HepG2 (cell line): ENCODE measurements at regions not wholly inside any gene's neighbourhood (a gene's known extent, or its start where the extent isn't known, plus 50 kb on each side); places are given as distances from the start of the nearest gene placed in this dataset.

Experiments used
- ATAC-seq: fragments of 200-7000 bp; cut with Tn5 transposase; 3 replicates; pipeline ENCODE4 v1.9.1; 2020; ENCODE audit warnings: mild to moderate bottlenecking, moderate library complexity
- BruUV-seq: library from RNA; stranded (reverse); fragments of 400-500 nt; replicated peaks from 2 replicates; lab custom pipeline; 2021; lab: Mats Ljungman, UMichigan
- CTCF ChIA-PET: fragments of 300-600 bp; formaldehyde crosslinking; extraction: SDS; loops from one replicate; lab custom pipeline; 2021; ENCODE audit warnings: low total read pairs, inconsistent platforms, low intra/inter-chr PET ratio; lab: Yijun Ruan, JAX
- POLR2A ChIA-PET: fragments of 350-600 bp; sonication (Branson Sonifier 250); formaldehyde crosslinking; loops from one replicate; lab custom pipeline; 2020; ENCODE audit warnings: antibody characterized with exemption, inconsistent platforms; lab: Yijun Ruan, JAX
- DNase-seq: peaks from one replicate; pipeline ENCODE4 v3.0.0-alpha.2; 2015; ENCODE audit warnings: low spot score
- FAIRE-seq: peaks from 3 replicates; lab custom pipeline; 2011; peaks lifted over from hg19 to GRCh38; lab: Jason Lieb, UNC
- H2AFZ ChIP-seq: one replicate; pipeline ENCODE4 v1.6.1; 2011; ENCODE audit warnings: low read length, inconsistent platforms
- H3K27ac ChIP-seq: fragments of 300-600 bp; 3 replicates; pipeline ENCODE4 v1.8.0; 2011; ENCODE audit warnings: mixed run types, mild to moderate bottlenecking, mixed read lengths, low read length, inconsistent platforms; ENCODE audit not compliant: insufficient read depth; ENCODE audit errors: extremely low read length
- H3K27me3 ChIP-seq, 2 experiments: fragments of 200-600 bp in 1 of 2; 2 replicates in 1 of 2; 3 replicates in 1 of 2; pipeline versions ENCODE4 v1.6.0 to v1.8.0; 2011; ENCODE audit warnings: low read length in 2 of 2, mild to moderate bottlenecking in 2 of 2, moderate library complexity in 2 of 2, inconsistent platforms in 1 of 2; ENCODE audit not compliant: insufficient read depth in 2 of 2, control insufficient read depth in 1 of 2
- H3K36me3 ChIP-seq, 2 experiments: fragments of 200-600 bp in 1 of 2; replicated peaks in 1 of 2; 2 replicates in 1 of 2; 3 replicates in 1 of 2; pipeline versions ENCODE4 v1.5.1 to v1.8.0; 2011; ENCODE audit warnings: low read length in 2 of 2, inconsistent platforms in 1 of 2; ENCODE audit not compliant: insufficient read depth in 2 of 2, control insufficient read depth in 1 of 2
- H3K4me1 ChIP-seq: 2 replicates; pipeline ENCODE4 v1.5.1; 2012; ENCODE audit warnings: low read length, inconsistent platforms; ENCODE audit not compliant: insufficient read depth
- H3K4me2 ChIP-seq: 2 replicates; pipeline ENCODE4 v1.6.0; 2011; ENCODE audit warnings: low read depth, low read length, inconsistent platforms
- H3K4me3 ChIP-seq, 3 experiments: fragments of 200-600 bp in 1 of 3; sonication (generic), shearing (Covaris generic) in 1 of 3; replicated peaks in 1 of 3; 2 replicates each; pipeline ENCODE4 v1.5.1; 2011 to 2016; ENCODE audit warnings: low read length in 3 of 3, inconsistent platforms in 2 of 3, low read depth in 2 of 3, mild to moderate bottlenecking in 2 of 3, control low read depth in 1 of 3, mixed read lengths in 1 of 3; ENCODE audit not compliant: insufficient read depth in 1 of 3
- H3K79me2 ChIP-seq: one replicate; pipeline ENCODE4 v1.6.1; 2011; ENCODE audit warnings: low read length, inconsistent platforms; ENCODE audit not compliant: insufficient read depth
- H3K9ac ChIP-seq: 2 replicates; pipeline ENCODE4 v1.6.0; 2011; ENCODE audit warnings: mild to moderate bottlenecking, low read depth, low read length, inconsistent platforms; ENCODE audit not compliant: insufficient read depth
- H3K9me3 ChIP-seq: 2 replicates; pipeline ENCODE4 v1.5.1; 2012; ENCODE audit warnings: mild to moderate bottlenecking, low read length
- H4K20me1 ChIP-seq: 2 replicates; pipeline ENCODE4 v1.6.0; 2011; ENCODE audit warnings: inconsistent platforms, mild to moderate bottlenecking, low read length, moderate library complexity; ENCODE audit not compliant: insufficient read depth
- ASH2L ChIP-seq: fragments of 300-600, 200-600 bp; sonication (generic); IDR thresholded peaks from 2 replicates; pipeline ENCODE4 v1.7.0; 2017; ENCODE audit warnings: low read depth, mild to moderate bottlenecking, moderate library complexity, mixed read lengths, low read length; ENCODE audit not compliant: insufficient read length
- E2F2 ChIP-seq: sonication (generic); formaldehyde crosslinking; IDR thresholded peaks from 2 replicates; pipeline ENCODE4 v1.4.0; 2020; ENCODE audit warnings: missing genetic modification reagents, borderline replicate concordance
- IRF2 ChIP-seq: IDR thresholded peaks from 2 replicates; pipeline ENCODE4 v1.6.1; 2018; ENCODE audit warnings: missing genetic modification reagents, missing compliant biosample characterization
- NR3C1 ChIP-seq: sonication (generic); formaldehyde crosslinking; IDR thresholded peaks from 2 replicates; pipeline ENCODE4 v1.4.0; 2020; ENCODE audit warnings: missing genetic modification reagents
- TIGD3 ChIP-seq: sonication (generic); formaldehyde crosslinking; IDR thresholded peaks from 2 replicates; pipeline ENCODE4 v1.5.1; 2020; ENCODE audit warnings: mild to moderate bottlenecking, missing genetic modification reagents, borderline replicate concordance
- ZBTB49 ChIP-seq: sonication (generic); formaldehyde crosslinking; IDR thresholded peaks from 2 replicates; pipeline ENCODE4 v1.4.0; 2020; ENCODE audit warnings: missing genetic modification reagents, borderline replicate concordance
- ZFP37 ChIP-seq: sonication (generic); formaldehyde crosslinking; IDR thresholded peaks from 2 replicates; pipeline ENCODE4 v1.4.0; 2020; ENCODE audit warnings: missing genetic modification reagents, borderline replicate concordance
- ZNF235 ChIP-seq: sonication (generic); formaldehyde crosslinking; IDR thresholded peaks from 2 replicates; pipeline ENCODE4 v1.8.1; 2023; ENCODE audit warnings: mild to moderate bottlenecking, missing genetic modification reagents, borderline replicate concordance
- ZNF292 ChIP-seq: sonication (generic); formaldehyde crosslinking; IDR thresholded peaks from 2 replicates; pipeline ENCODE4 v1.8.1; 2022; ENCODE audit warnings: mild to moderate bottlenecking, low read depth, missing genetic modification reagents, borderline replicate concordance
- ZNF576 ChIP-seq: sonication (generic); formaldehyde crosslinking; IDR thresholded peaks from 2 replicates; pipeline ENCODE4 v1.4.0; 2020; ENCODE audit warnings: mild to moderate bottlenecking, missing genetic modification reagents
- ZNF879 ChIP-seq: sonication (generic); formaldehyde crosslinking; IDR thresholded peaks from 2 replicates; pipeline ENCODE4 v1.8.1; 2023; ENCODE audit warnings: missing genetic modification reagents
- WGBS: methylation state at CpG from one replicate; pipeline ENCODE4 v1.1.6; 2017; ENCODE audit warnings: low lambda C conversion rate; 5-methylcytosine and 5-hydroxymethylcytosine counted together
- in situ Hi-C: cut with HindIII; loops from 2 replicates; pipeline ENCODE4 v1.10.0; 2017; ENCODE audit warnings: low pct_unique_long_range_greater_than_20kb; ENCODE audit not compliant: extremely low pct_ligation_motif_present
- intact Hi-C: fragments of 100-400 bp; cut with micrococcal nuclease; formaldehyde crosslinking; loops from one replicate; pipeline ENCODE4 v1.10.0; 2022; ENCODE audit not compliant: unreplicated experiment

GRCh38 chr7:51634538-51634937, 317.9 kb upstream of the COBL start:
- ChIA-PET POLR2A (no interaction called here), CTCF (no interaction called here)
- H2AFZ ChIP-seq: no peak overlapping the region
- no peak overlapping the region for H3K27ac ChIP-seq
- intact Hi-C loops (no loop called here), in situ Hi-C loops (no loop called here)
- no peak overlapping the region for H3K4me2 ChIP-seq
- no peak for DNase-seq
- no peak overlapping the region for H3K4me3 ChIP-seq
- no peak for ATAC-seq
- no peaks in the 10 kb centered on the region for H3K36me3 ChIP-seq
- BruUV-seq: no TSS peak
- no peaks in the 10 kb centered on the region for H3K79me2 ChIP-seq
- 2% methylated on average over 2 of the region's 2 CpGs for WGBS
- no peak for FAIRE-seq
- H3K27me3 ChIP-seq: 0 out of 5 replicates have a peak, but pooled peaks cover 0 to 3% of the 10 kb centered on the region in 2 experiments
- H4K20me1 ChIP-seq: no peaks in the 10 kb centered on the region
- H3K4me1 ChIP-seq: no peaks in the 10 kb centered on the region
- H3K9ac ChIP-seq: no peak overlapping the region
- no peaks in the 10 kb centered on the region for H3K9me3 ChIP-seq
- no peak for TF ChIP-seq ZNF292 (CRISPR knock-in tag)
- no peak for TF ChIP-seq ZFP37 (CRISPR knock-in tag)
- no peak for TF ChIP-seq ZNF879 (CRISPR knock-in tag)
- TF ChIP-seq, all 625 proteins: peak for 0

- 0% methylated on average over 2 of the region's 2 CpGs for WGBS
- Histone ChIP-seq H3K4me3 (no peak overlapping the region), H3K79me2 (no peaks in the 10 kb centered on the region), H3K9ac (no peak overlapping the region), H3K4me2 (no peak overlapping the region), H3K27me3 (0 out of 5 replicates have a peak, but pooled peaks cover 0 to 3% of the 10 kb centered on the region in 2 experiments), H3K27ac (no peak overlapping the region), H3K9me3 (no peaks in the 10 kb centered on the region), H2AFZ (no peak overlapping the region), H3K36me3 (no peaks in the 10 kb centered on the region), H3K4me1 (no peaks in the 10 kb centered on the region), H4K20me1 (no peaks in the 10 kb centered on the region)
- POLR2A ChIA-PET: no interaction called here
- DNase-seq (no peak), ATAC-seq (no peak), FAIRE-seq (no peak)
- in situ Hi-C loops: no loop called here
- no TSS peak for BruUV-seq
- CTCF ChIA-PET: no interaction called here
- TF ChIP-seq ZBTB49 (CRISPR knock-in tag) (no peak), NR3C1 (CRISPR knock-in tag) (no peak), ZNF235 (no peak), TIGD3 (CRISPR knock-in tag) (no peak), ASH2L (no peak), E2F2 (CRISPR knock-in tag) (no peak), IRF2 (no peak), ZNF576 (CRISPR knock-in tag) (no peak)
- intact Hi-C loops: no loop called here
Observed at GRCh38 chr7:51634025-51634424, 317.4 kb upstream of the COBL start.
